GM12892 (cell line): ENCODE measurements at regions not wholly inside any gene's neighbourhood (a gene's known extent, or its start where the extent isn't known, plus 50 kb on each side); places are given as distances from the start of the nearest gene placed in this dataset.
"Not testable (repeated sequence)": the region's sequence is repeated elsewhere in the genome, so short reads cannot be mapped to it uniquely, and the experiment has no call there.

Source experiments
- POLR2A ChIP-seq: IDR thresholded peaks from 2 replicates; pipeline ENCODE4 v1.6.1; 2011; ENCODE audit warnings: low read depth, low read length, control low read depth
- POLR2AphosphoS5 ChIP-seq: IDR thresholded peaks from 2 replicates; pipeline ENCODE4 v1.6.1; 2011; ENCODE audit warnings: low read depth, low read length, control low read depth
- TAF1 ChIP-seq: IDR thresholded peaks from 2 replicates; pipeline ENCODE4 v1.6.1; 2011; ENCODE audit warnings: low read depth, mild to moderate bottlenecking, control low read depth, low read length, borderline replicate concordance

GRCh38 chr14:43256996-43257395, 1250.1 kb downstream of the FSCB start:
- not testable (repeated sequence) for TF ChIP-seq POLR2A, POLR2AphosphoS5, TAF1
